BE2C (cell line): ENCODE measurements at regions not wholly inside any gene's neighbourhood (a gene's known extent, or its start where the extent isn't known, plus 50 kb on each side); places are given as distances from the start of the nearest gene placed in this dataset.

Experiments
- DNase-seq: peaks from one replicate; pipeline ENCODE4 v3.0.0-alpha.2; 2020
- H3K27me3 ChIP-seq: fragments of 250-450 bp; sonication (Bioruptor Pico); 2 replicates; pipeline ENCODE4 v1.5.1; 2020; ENCODE audit warnings: mild to moderate bottlenecking
- H3K36me3 ChIP-seq: fragments of 250-450 bp; sonication (Bioruptor Pico); 2 replicates; pipeline ENCODE4 v1.5.1; 2020; ENCODE audit warnings: mild to moderate bottlenecking
- H3K4me1 ChIP-seq: fragments of 250-450 bp; sonication (Bioruptor Pico); 2 replicates; pipeline ENCODE4 v1.5.1; 2020
- H3K4me3 ChIP-seq: 2 replicates; pipeline ENCODE4 v1.5.1; 2011; ENCODE audit warnings: low read depth, low read length
- H3K9me3 ChIP-seq: fragments of 250-450 bp; sonication (Bioruptor Pico); 2 replicates; pipeline ENCODE4 v1.5.1; 2020
- TF ChIP-seq, protein P1 (sequence below): IDR thresholded peaks from 2 replicates; pipeline ENCODE4 v1.5.1; 2012; ENCODE audit warnings: mild to moderate bottlenecking, low read depth, low read length

DNA sequence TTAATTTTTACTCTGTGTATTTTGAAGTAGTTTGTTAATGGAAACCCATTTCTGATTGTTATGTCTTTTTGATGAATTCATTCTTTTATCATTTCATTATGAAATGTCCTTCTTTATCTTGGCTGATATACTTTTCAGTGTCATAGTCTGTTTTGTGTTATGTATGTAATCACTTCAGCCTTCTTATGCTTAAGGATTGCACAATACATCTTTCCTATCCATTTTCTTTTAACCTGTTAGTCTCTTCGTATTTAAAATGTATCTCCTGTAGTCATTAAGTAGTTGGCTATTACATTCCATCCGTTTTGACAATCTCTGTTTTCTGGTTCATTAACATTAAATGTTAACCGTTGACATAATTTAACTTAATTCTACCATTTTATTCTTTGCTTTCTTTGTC is 344.6 kb upstream of the CTNND2 start:
- Histone ChIP-seq H3K9me3 (no peaks in the 10 kb centered on the region), H3K4me3 (no peak overlapping the region), H3K36me3 (no peaks in the 10 kb centered on the region), H3K27me3 (no peaks in the 10 kb centered on the region), H3K4me1 (no peaks in the 10 kb centered on the region)
- DNase-seq = no peak
- TF ChIP-seq, protein P1, sequence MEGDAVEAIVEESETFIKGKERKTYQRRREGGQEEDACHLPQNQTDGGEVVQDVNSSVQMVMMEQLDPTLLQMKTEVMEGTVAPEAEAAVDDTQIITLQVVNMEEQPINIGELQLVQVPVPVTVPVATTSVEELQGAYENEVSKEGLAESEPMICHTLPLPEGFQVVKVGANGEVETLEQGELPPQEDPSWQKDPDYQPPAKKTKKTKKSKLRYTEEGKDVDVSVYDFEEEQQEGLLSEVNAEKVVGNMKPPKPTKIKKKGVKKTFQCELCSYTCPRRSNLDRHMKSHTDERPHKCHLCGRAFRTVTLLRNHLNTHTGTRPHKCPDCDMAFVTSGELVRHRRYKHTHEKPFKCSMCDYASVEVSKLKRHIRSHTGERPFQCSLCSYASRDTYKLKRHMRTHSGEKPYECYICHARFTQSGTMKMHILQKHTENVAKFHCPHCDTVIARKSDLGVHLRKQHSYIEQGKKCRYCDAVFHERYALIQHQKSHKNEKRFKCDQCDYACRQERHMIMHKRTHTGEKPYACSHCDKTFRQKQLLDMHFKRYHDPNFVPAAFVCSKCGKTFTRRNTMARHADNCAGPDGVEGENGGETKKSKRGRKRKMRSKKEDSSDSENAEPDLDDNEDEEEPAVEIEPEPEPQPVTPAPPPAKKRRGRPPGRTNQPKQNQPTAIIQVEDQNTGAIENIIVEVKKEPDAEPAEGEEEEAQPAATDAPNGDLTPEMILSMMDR = no peak

DNA sequence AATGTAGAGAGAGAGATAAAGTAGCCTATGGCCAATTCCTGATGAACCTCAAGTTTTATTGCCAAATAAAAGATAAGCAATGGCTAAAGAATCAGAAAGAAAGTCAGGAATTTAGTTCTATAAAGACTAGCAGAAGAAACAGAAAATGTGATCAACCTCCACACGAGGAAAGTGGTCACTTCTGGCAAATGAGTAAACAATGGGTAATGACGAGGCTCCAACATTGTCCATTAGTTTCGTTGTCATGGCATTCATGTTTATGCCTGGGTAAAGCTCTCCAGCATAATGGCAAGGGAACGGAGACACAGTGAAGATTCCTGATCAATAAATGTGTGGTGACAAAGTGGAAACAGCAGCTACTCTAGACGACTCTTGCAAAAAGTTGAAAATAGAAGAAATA is 341.8 kb upstream of the CTNND2 start:
- Histone ChIP-seq H3K4me3 (no peak overlapping the region), H3K9me3 (no peaks in the 10 kb centered on the region; the same call in 1 of the 2 replicates), H3K36me3 (no peaks in the 10 kb centered on the region; the same call in 1 of the 2 replicates), H3K27me3 (no peaks in the 10 kb centered on the region), H3K4me1 (no peaks in the 10 kb centered on the region)
- no peak for DNase-seq
- TF ChIP-seq, protein P1 = no peak

DNA sequence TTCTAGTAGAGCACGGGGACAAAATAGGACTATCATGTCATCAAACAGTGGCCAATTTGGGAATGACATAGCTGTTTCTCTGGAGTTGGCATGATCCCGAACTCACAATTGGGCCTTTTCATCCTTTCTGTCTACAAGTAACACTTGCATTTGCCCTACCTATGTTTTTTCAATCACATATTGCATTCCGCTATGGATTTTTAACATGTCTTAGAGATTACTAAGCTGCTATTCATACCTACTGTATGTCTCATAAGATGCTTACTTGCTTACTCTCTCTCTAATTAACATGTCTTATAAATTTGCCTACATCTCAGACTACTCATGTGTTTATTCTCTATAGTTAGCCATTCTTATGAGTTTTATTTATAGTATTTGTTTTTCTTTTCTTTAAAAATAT is 341.2 kb upstream of the CTNND2 start:
- no peak for DNase-seq
- H3K9me3 ChIP-seq = no peaks in the 10 kb centered on the region; the same call in 1 of the 2 replicates
- H3K4me3 ChIP-seq = no peak overlapping the region
- TF ChIP-seq, protein P1 = no peak
- H3K27me3 ChIP-seq = no peaks in the 10 kb centered on the region
- no peaks in the 10 kb centered on the region; the same call in 1 of the 2 replicates for H3K36me3 ChIP-seq
- H3K4me1 ChIP-seq = no peaks in the 10 kb centered on the region

DNA sequence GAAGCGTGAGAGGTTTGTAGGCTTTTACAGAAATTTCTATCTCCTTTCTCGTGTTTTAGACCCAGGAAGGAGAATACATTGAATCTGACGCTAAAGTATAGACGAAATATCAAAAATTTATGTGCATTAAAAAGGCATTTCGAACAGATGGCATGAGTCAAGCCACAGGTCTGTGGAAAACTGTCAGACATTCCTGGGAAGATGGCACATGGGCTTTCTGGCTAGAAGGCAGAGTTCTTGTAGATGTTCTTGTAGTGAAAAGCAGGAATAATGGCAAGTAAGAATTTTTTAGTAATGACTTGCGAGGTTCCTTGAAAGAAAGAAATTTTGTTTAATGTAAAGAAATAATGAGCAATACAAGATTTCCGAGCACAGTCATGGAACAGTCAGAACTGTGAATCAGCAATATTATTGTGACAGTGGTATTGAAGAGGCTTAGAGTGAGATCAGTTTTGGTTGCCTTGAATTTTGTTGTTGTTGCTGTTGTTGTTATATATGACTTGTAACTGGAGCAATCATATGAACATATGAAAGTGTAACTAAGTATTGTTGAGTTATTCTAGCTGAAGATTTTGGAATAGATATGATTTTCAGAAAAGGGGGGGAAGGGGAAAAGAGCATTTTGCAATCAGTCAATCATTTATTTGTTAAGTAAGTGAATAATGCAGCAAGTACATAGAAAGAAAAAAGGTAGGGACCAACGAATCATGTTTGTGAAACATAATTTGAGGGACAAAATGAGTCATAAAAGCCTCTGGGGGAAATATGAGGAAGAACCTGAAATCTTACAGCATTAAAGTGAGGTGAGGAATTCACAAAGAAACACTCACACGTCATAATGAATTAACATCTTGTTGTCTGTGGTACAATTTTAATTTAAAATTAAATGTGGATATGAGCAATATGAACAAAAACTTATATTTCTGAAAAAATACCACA is 339.0 kb upstream of the CTNND2 start:
- Histone ChIP-seq H3K4me1 (no peaks in the 10 kb centered on the region), H3K27me3 (no peaks in the 10 kb centered on the region), H3K9me3 (no peaks in the 10 kb centered on the region; the same call in 1 of the 2 replicates), H3K4me3 (no peak overlapping the region), H3K36me3 (no peaks in the 10 kb centered on the region; the same call in 1 of the 2 replicates)
- TF ChIP-seq, protein P1 = no peak
- DNase-seq = no peak

DNA sequence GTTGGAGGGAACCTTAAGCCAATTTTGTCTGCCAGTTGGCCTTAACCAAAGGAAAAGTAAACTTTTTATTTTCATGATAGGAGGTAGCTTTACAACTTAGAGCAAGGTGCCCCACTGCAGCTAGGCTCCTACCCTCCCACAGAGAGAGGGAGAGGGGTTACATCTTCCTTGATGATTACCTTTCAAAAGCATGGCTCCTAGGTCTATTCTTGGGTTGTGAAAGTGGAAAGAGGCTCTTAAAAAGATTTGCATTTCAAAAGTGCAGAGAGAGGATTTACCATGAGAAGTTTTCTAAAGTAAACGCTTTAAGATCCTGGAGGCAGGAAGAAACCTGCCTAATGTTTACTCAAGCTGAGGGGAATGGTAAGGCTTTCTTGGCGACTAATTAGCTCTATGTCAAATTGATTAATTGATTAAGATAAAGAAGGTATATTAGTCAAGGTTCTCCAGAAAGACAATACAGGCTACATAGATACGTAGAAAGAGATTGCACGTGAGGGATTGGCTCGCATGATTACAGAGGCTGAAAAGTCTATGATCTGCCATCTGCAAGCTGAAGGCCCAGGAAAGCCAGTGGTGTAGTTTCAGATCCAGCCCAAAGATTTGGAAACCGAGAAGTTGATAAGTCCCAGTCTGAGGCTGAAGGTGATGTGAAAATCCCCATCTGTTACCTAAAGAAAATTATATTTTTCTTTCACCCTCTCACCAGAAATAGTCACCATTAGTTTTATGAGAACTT is 333.8 kb upstream of the CTNND2 start:
- H3K4me3 ChIP-seq = no peak overlapping the region
- TF ChIP-seq, protein P1 = no peak
- H3K27me3 ChIP-seq = no peaks in the 10 kb centered on the region
- no peak for DNase-seq
- H3K9me3 ChIP-seq = no peaks in the 10 kb centered on the region; the same call in 1 of the 2 replicates
- no peaks in the 10 kb centered on the region; the same call in 1 of the 2 replicates for H3K36me3 ChIP-seq
- H3K4me1 ChIP-seq = no peaks in the 10 kb centered on the region

DNA sequence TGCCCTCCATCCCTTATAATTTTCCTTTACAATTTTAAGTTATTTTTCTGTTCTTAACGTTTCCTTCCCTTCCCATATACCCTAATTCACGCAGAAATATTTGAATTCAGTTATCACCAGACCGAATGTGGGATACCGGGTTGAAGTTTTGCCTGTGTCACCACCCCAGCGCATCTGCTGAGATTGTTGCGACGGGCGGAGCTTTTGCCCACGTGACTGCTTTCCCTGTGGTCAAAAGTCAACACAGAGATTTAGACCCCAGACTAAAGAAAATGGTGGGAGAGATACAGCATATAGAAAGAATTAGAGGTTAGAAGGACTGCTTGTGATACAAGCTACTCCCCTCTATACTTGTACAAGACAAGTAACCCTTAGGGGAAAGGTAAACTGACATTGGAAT is 326.4 kb upstream of the CTNND2 start:
- Histone ChIP-seq H3K9me3 (peaks cover under 1% of the 10 kb centered on the region; the same call in 1 of the 2 replicates), H3K27me3 (no peaks in the 10 kb centered on the region)
- TF ChIP-seq, protein P1 = no peak

More for the DNA sequence above, 326.4 kb upstream of the CTNND2 start:
- no peak for DNase-seq
- Histone ChIP-seq H3K4me3 (no peak overlapping the region), H3K4me1 (no peaks in the 10 kb centered on the region), H3K36me3 (no peaks in the 10 kb centered on the region)
